B cell (primary cell): ENCODE measurements at regions not wholly inside any gene's neighbourhood (a gene's known extent, or its start where the extent isn't known, plus 50 kb on each side); places are given as distances from the start of the nearest gene placed in this dataset.

ENCODE experiments used
- ATAC-seq: fragments of 200-7000 bp; cut with Tn5 transposase; one replicate; pipeline ENCODE4 v1.10.0; 2021; ENCODE audit warnings: low read depth, mild to moderate bottlenecking, moderate number of reproducible peaks, moderate library complexity
- CTCF ChIA-PET: fragments of 350-600 bp; sonication (Branson Sonifier 250); formaldehyde crosslinking; loops from one replicate; lab custom pipeline; 2021; ENCODE audit warnings: antibody characterized with exemption, inconsistent platforms; lab: Charles Lee
- POLR2A ChIA-PET: fragments of 350-600 bp; sonication (Branson Sonifier 250); formaldehyde crosslinking; loops from one replicate; lab custom pipeline; 2021; ENCODE audit warnings: antibody characterized with exemption; lab: Charles Lee
- DNase-seq: peaks from one replicate; pipeline ENCODE4 v3.0.0; 2013
- H2AFZ ChIP-seq: 2 replicates; pipeline ENCODE4 v1.6.1; 2012; ENCODE audit warnings: mild to moderate bottlenecking, low read depth, low read length; ENCODE audit not compliant: insufficient read depth, poor library complexity, severe bottlenecking
- H3K27ac ChIP-seq, 2 donors: 1 replicate in 1 of 2; 2 replicates in 1 of 2; pipeline ENCODE4 v1.5.1; 2012 to 2013; ENCODE audit warnings: low read length in 2 of 2, mild to moderate bottlenecking in 2 of 2, moderate library complexity in 1 of 2
- H3K27me3 ChIP-seq, 4 experiments: fragments of 200-600 bp in 1 of 4; sonication (generic) in 1 of 4; replicated peaks in 1 of 4; 1 replicate in 2 of 4; 2 replicates in 2 of 4; pipeline versions ENCODE4 v1.6.1 to v1.7.0; 2013 to 2016; ENCODE audit warnings: low read length in 3 of 4, mild to moderate bottlenecking in 2 of 4, mixed read lengths in 1 of 4, moderate library complexity in 1 of 4; ENCODE audit not compliant: insufficient read depth in 4 of 4, control insufficient read depth in 3 of 4; ENCODE audit errors: control extremely low read depth in 1 of 4
- H3K36me3 ChIP-seq, 2 experiments: replicated peaks in 1 of 2; 1 replicate in 1 of 2; 2 replicates in 1 of 2; pipeline versions ENCODE4 v1.6.1 to v1.7.1; 2013; ENCODE audit warnings: low read length in 1 of 2; ENCODE audit not compliant: insufficient read depth in 2 of 2, control insufficient read depth in 1 of 2; ENCODE audit errors: control extremely low read depth in 1 of 2, extremely low read depth in 1 of 2
- H3K4me1 ChIP-seq, 2 donors: fragments of 200-600 bp in 1 of 2; sonication (generic) in 1 of 2; 1 replicate in 1 of 2; 2 replicates in 1 of 2; pipeline versions ENCODE4 v1.5.1 to v1.6.1; 2013 to 2017; ENCODE audit warnings: low read length in 2 of 2; ENCODE audit not compliant: control insufficient read depth in 2 of 2, insufficient read depth in 2 of 2
- H3K4me2 ChIP-seq: replicated peaks from 2 replicates; pipeline ENCODE3; 2012; ENCODE audit warnings: mild to moderate bottlenecking, low read depth, low read length; ENCODE audit not compliant: poor library complexity, severe bottlenecking
- H3K4me3 ChIP-seq, 5 experiments: fragments of 200-600 bp in 1 of 5; sonication (generic) in 1 of 5; 1 replicate in 3 of 5; 2 replicates in 2 of 5; pipeline versions ENCODE4 v1.5.1 to v1.7.0; 2011 to 2016; ENCODE audit warnings: low read length in 4 of 5, mild to moderate bottlenecking in 4 of 5, low read depth in 2 of 5, control low read depth in 1 of 5, moderate library complexity in 1 of 5; ENCODE audit not compliant: insufficient read depth in 1 of 5; ENCODE audit errors: control extremely low read depth in 1 of 5, extremely low read depth in 1 of 5
- H3K79me2 ChIP-seq: fragments of 200-600 bp; sonication (generic); one replicate; pipeline ENCODE4 v1.6.0; 2016; ENCODE audit warnings: low read length; ENCODE audit not compliant: control insufficient read depth, insufficient read depth
- H3K9ac ChIP-seq: fragments of 200-600 bp; sonication (generic); 2 replicates; pipeline ENCODE4 v1.6.1; 2017; ENCODE audit warnings: mild to moderate bottlenecking, low read length, moderate library complexity
- H3K9me3 ChIP-seq, 3 donors: one replicate each; pipeline versions ENCODE4 v1.6.1 to v1.7.1; 2013; ENCODE audit warnings: low read length in 2 of 3; ENCODE audit not compliant: control insufficient read depth in 2 of 3, insufficient read depth in 1 of 3; ENCODE audit errors: control extremely low read depth in 1 of 3
- H4K20me1 ChIP-seq: 2 replicates; pipeline ENCODE4 v1.6.0; 2012; ENCODE audit warnings: mild to moderate bottlenecking, low read length; ENCODE audit not compliant: insufficient read depth, control insufficient read depth, poor library complexity, severe bottlenecking
- H3K27ac Mint-ChIP-seq: one replicate; pipeline ENCODE4 v1.8.0; 2021; ENCODE audit warnings: mixed read lengths
- H3K27me3 Mint-ChIP-seq: one replicate; pipeline ENCODE4 v1.8.0; 2021; ENCODE audit warnings: mixed read lengths
- H3K4me1 Mint-ChIP-seq: one replicate; pipeline ENCODE4 v1.8.0; 2021; ENCODE audit warnings: mixed read lengths
- H3K4me3 Mint-ChIP-seq: one replicate; pipeline ENCODE4 v1.8.0; 2021; ENCODE audit warnings: mixed read lengths
- H3K9me3 Mint-ChIP-seq: one replicate; pipeline ENCODE4 v1.8.0; 2022; ENCODE audit warnings: mixed read lengths; ENCODE audit not compliant: insufficient read depth
- CTCF ChIP-seq: fragments of 200-600 bp; IDR thresholded peaks from one replicate; pipeline ENCODE4 v1.8.0; 2022; ENCODE audit warnings: antibody characterized with exemption, mild to moderate bottlenecking
- EZH2 ChIP-seq: IDR thresholded peaks from 2 replicates; pipeline ENCODE4 v1.6.1; 2012; ENCODE audit warnings: borderline replicate concordance, low read depth, mild to moderate bottlenecking, moderate library complexity, low read length; ENCODE audit not compliant: insufficient read depth, poor library complexity, severe bottlenecking
- WGBS: methylation state at CpG from one replicate; pipeline ENCODE4 v1.1.5; 2013; ENCODE audit warnings: missing lambda C conversion rate; ENCODE audit not compliant: insufficient coverage; 5-methylcytosine and 5-hydroxymethylcytosine counted together
- intact Hi-C: fragments of 100-400 bp; cut with micrococcal nuclease; formaldehyde crosslinking; loops from one replicate; pipeline ENCODE4 v1.10.0; 2022

DNA sequence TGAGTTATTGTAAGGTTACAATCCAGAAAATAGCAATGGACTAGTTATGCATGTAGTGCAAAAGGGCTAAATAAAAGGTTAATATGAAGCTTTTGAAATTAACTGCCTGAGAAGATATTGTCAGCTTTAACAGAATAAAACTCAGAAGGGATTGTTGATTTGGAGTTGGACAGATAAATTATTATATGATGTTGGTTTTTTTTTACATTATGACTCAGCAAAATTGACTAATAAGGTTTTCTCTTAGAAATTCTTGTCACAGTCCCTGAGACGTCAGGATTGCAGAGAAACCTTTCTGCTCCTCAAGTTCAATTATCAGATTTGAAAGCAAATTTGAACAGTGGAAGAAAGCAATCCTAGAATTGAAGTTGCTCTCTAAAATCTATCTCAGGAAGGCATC is 946.9 kb downstream of the CBLN2 start:
- Histone ChIP-seq H3K9me3 (no peaks in the 10 kb centered on the region), H3K4me3 (no peak overlapping the region), H3K36me3 (no peaks in the 10 kb centered on the region), H3K27me3 (no peaks in the 10 kb centered on the region), H3K4me1 (no peaks in the 10 kb centered on the region), H3K4me2 (no peak overlapping the region), H2AFZ (no peak overlapping the region), H4K20me1 (no peaks in the 10 kb centered on the region), H3K27ac (no peak overlapping the region), H3K79me2 (no peaks in the 10 kb centered on the region), H3K9ac (no peak overlapping the region)
- no peak overlapping the region for H3K4me3 Mint-ChIP-seq
- intact Hi-C loops: no loop called here
- no peak for TF ChIP-seq EZH2
- TF ChIP-seq CTCF: no peak
- DNase-seq (no peak), ATAC-seq (no peak)
- H3K27ac Mint-ChIP-seq: no peak overlapping the region
- POLR2A ChIA-PET: no interaction called here
- CTCF ChIA-PET: no interaction called here
- WGBS: no CpG with 5 or more reads among the region's 1 CpG
- no peaks in the 10 kb centered on the region for H3K27me3 Mint-ChIP-seq
- H3K4me1 Mint-ChIP-seq: no peaks in the 10 kb centered on the region
- no peaks in the 10 kb centered on the region for H3K9me3 Mint-ChIP-seq

DNA sequence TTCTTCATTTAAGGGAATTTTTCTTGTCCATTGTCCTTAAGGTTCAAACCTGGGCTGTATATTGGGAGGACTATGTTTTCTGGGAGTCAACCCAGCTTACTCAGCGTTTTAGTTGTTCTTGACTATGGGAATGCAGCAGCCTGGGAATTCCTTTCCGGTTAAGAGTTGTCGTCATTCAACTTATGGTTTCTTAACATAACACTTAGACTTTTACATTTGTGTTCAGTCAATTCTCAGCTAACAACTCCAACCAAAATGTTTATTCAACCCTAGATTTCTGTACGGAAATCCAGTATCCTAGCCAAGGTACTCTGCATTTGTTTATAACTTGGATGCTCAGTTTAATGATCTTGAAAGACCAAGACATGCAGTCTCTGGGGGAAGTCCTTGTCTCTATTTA is 960.9 kb downstream of the CBLN2 start:
- Mint-ChIP-seq H3K4me3 (no peak overlapping the region), H3K27ac (no peak overlapping the region), H3K27me3 (no peaks in the 10 kb centered on the region), H3K4me1 (no peaks in the 10 kb centered on the region), H3K9me3 (no peaks in the 10 kb centered on the region)
- ATAC-seq (no peak), DNase-seq (no peak)
- Histone ChIP-seq H4K20me1 (no peaks in the 10 kb centered on the region), H3K27me3 (no peaks in the 10 kb centered on the region), H3K79me2 (no peaks in the 10 kb centered on the region), H3K9me3 (peaks cover 0 to 3% (median 0%) of the 10 kb centered on the region in 3 donors), H3K4me3 (no peak overlapping the region), H3K9ac (no peak overlapping the region), H3K27ac (no peak overlapping the region), H2AFZ (no peak overlapping the region), H3K4me1 (no peaks in the 10 kb centered on the region), H3K36me3 (no peaks in the 10 kb centered on the region), H3K4me2 (no peak overlapping the region)
- POLR2A ChIA-PET: no interaction called here
- CTCF ChIA-PET: no interaction called here
- 92% methylated on average over 2 of the region's 4 CpGs for WGBS
- TF ChIP-seq CTCF (no peak), EZH2 (no peak)
- intact Hi-C loops: no loop called here
